Suprapubic skin (tissue), 4 donors: ENCODE measurements at regions not wholly inside any gene's neighbourhood (a gene's known extent, or its start where the extent isn't known, plus 50 kb on each side); places are given as distances from the start of the nearest gene placed in this dataset.

Source experiments
- CTCF ChIP-seq, 2 donors: fragments of 200-600 bp in 1 of 2; fragments of 450-650 bp in 1 of 2; sonication (generic) in 1 of 2; IDR thresholded peaks; one replicate each; pipeline ENCODE4 v1.5.1; 2016 to 2019; ENCODE audit warnings: antibody characterized with exemption in 2 of 2, mild to moderate bottlenecking in 1 of 2, moderate library complexity in 1 of 2
- EP300 ChIP-seq: sonication (generic); formaldehyde crosslinking; IDR thresholded peaks from one replicate; pipeline ENCODE4 v1.6.1; 2017; ENCODE audit warnings: antibody characterized with exemption
- POLR2AphosphoS5 ChIP-seq, 3 donors: sonication (generic); formaldehyde crosslinking; IDR thresholded peaks; one replicate each; pipeline ENCODE4 v1.6.1; 2017; ENCODE audit warnings: antibody characterized with exemption in 3 of 3

- TF ChIP-seq EP300: no peak
- TF ChIP-seq POLR2AphosphoS5 (IDR thresholded peaks at IDR 0.05): no peak
- TF ChIP-seq CTCF (IDR thresholded peaks at IDR 0.05): no peak
Measured at GRCh38 chr10:56745490-56745889, 384.4 kb upstream of the ZWINT start.
